ENCODE measurements at regions not wholly inside any gene's neighbourhood (a gene's known extent, or its start where the extent isn't known, plus 50 kb on each side); places are given as distances from the start of the nearest gene placed in this dataset.

GRCh38 chr17:77365584-77366186 is 224.9 kb downstream of the SEC14L1 start (continued):
- TF ChIP-seq CTCF (IDR thresholded peaks at IDR 0.05) (no peak), TP53 (CRISPR knock-in tag; IDR thresholded peaks at IDR 0.05) (no peak), TCF7 (CRISPR knock-in tag; IDR thresholded peaks at IDR 0.05; ENCODE audit: low read depth) (no peak), MAX (CRISPR knock-in tag; IDR thresholded peaks at IDR 0.05) (no peak)

- CTCF ChIA-PET, result interaction anchor here (1.0 to 2.0 kb wide), 2 partner anchors 35 to 63 kb away, joined by 3 to 10 read pairs; no protein-coding TSS in a partner anchor
- Mint-ChIP-seq H3K27ac (peak overlapping the region; percentile 40; the same call in 1 of the 2 replicates), H3K9me3 (no peaks in the 10 kb centered on the region), H3K4me1 (peaks cover 51% of the 10 kb centered on the region), H3K27me3 (ENCODE audit: low read depth) (no peaks in the 10 kb centered on the region), H3K4me3 (no peak overlapping the region), H3K36me3 (no peaks in the 10 kb centered on the region)
- POLR2A ChIA-PET, result interaction anchor here (0.6 to 1.0 kb wide), 3 partner anchors 8 to 163 kb away, joined by 3 to 4 read pairs (median 3); no protein-coding TSS in a partner anchor
- peak; percentile 15 for ATAC-seq
- no peak for DNase-seq (ENCODE audit: low spot score)
- peak; percentile 36; the same call in 1 of the 2 replicates for TF ChIP-seq ZNF423 (CRISPR knock-in tag; IDR thresholded peaks at IDR 0.05)
- TF ChIP-seq HMGXB4 (CRISPR knock-in tag; IDR thresholded peaks at IDR 0.05), result no peak
These were observed 225.4 kb downstream of the SEC14L1 start for GRCh38 chr17:77366206-77366557.

GRCh38 chr17:77366558-77367245 is 225.9 kb downstream of the SEC14L1 start:
- ChIA-PET CTCF (interaction anchor here (1.0 to 2.0 kb wide), 2 partner anchors 35 to 63 kb away, joined by 3 to 10 read pairs; no protein-coding TSS in a partner anchor), POLR2A (interaction anchor here (0.6 to 1.0 kb wide), 3 partner anchors 9 to 163 kb away, joined by 3 to 4 read pairs (median 3); no protein-coding TSS in a partner anchor)
- peaks cover 55% of the 10 kb centered on the region for H3K4me1 Mint-ChIP-seq
- ATAC-seq (peak; percentile 46), DNase-seq (ENCODE audit: low spot score) (no peak)
- no peak overlapping the region for H3K4me3 Mint-ChIP-seq
- no peaks in the 10 kb centered on the region for H3K36me3 Mint-ChIP-seq
- H3K27ac Mint-ChIP-seq, result peak overlapping the region; percentile 40; the same call in 1 of the 2 replicates
- no peaks in the 10 kb centered on the region for H3K27me3 Mint-ChIP-seq (ENCODE audit: low read depth)
- no peaks in the 10 kb centered on the region for H3K9me3 Mint-ChIP-seq
- TF ChIP-seq AFF4 (CRISPR knock-in tag; IDR thresholded peaks at IDR 0.05; ENCODE audit: borderline replicate concordance), result no peak
- no peak for TF ChIP-seq MAX (CRISPR knock-in tag; IDR thresholded peaks at IDR 0.05)
- TF ChIP-seq ESRRA (CRISPR knock-in tag; IDR thresholded peaks at IDR 0.05; ENCODE audit: borderline replicate concordance), result no peak
- TF ChIP-seq ATF2 (CRISPR knock-in tag; IDR thresholded peaks at IDR 0.05; ENCODE audit: borderline replicate concordance, low read depth), result no peak
- no peak for TF ChIP-seq ZNF425 (CRISPR knock-in tag; conservative IDR thresholded peaks at IDR 0.05)
- no peak for TF ChIP-seq CREM (CRISPR knock-in tag; IDR thresholded peaks at IDR 0.05)
- TF ChIP-seq ZNF532 (CRISPR knock-in tag; IDR thresholded peaks at IDR 0.05; ENCODE audit: borderline replicate concordance), result no peak
- TF ChIP-seq ZNF317 (CRISPR knock-in tag; IDR thresholded peaks at IDR 0.05; ENCODE audit: borderline replicate concordance, low read depth), result no peak

All from WTC11 (cell line).